OCI-LY7 (cell line): ENCODE measurements at regions not wholly inside any gene's neighbourhood (a gene's known extent, or its start where the extent isn't known, plus 50 kb on each side); places are given as distances from the start of the nearest gene placed in this dataset.
A peak's percentile ranks its signal among the peaks of the same experiment; 100 is the strongest.

Experiments used
- BruUV-seq: library from RNA; stranded (reverse); fragments of 400-500 nt; replicated peaks from 2 replicates; lab custom pipeline; 2021; lab: Mats Ljungman, UMichigan
- CTCF ChIA-PET: fragments of 300-600 bp; sonication (Branson Sonifier 250); formaldehyde crosslinking; loops from one replicate; lab custom pipeline; 2022; ENCODE audit warnings: antibody characterized with exemption; ENCODE audit not compliant: unreplicated experiment; lab: Charles Lee
- POLR2A ChIA-PET: fragments of 300-600 bp; sonication (Branson Sonifier 250); formaldehyde crosslinking; loops from one replicate; lab custom pipeline; 2022; ENCODE audit warnings: antibody characterized with exemption; lab: Charles Lee
- DNase-seq: peaks from one replicate; pipeline ENCODE4 v3.0.0-alpha.2; 2015; ENCODE audit warnings: low spot score
- H2AFZ ChIP-seq: fragments of 200-600 bp; sonication (generic), shearing (Covaris generic); 2 replicates; pipeline ENCODE4 v1.6.1; 2014; ENCODE audit warnings: mild to moderate bottlenecking, antibody characterized with exemption, low read length, moderate library complexity
- H3K27ac ChIP-seq: fragments of 200-600 bp; sonication (generic); 2 replicates; pipeline ENCODE4 v1.5.1; 2014; ENCODE audit warnings: mixed run types, low read depth, mild to moderate bottlenecking, moderate library complexity, low read length, inconsistent platforms; ENCODE audit not compliant: poor library complexity, severe bottlenecking
- H3K36me3 ChIP-seq: fragments of 200-600 bp; sonication (generic); 2 replicates; pipeline ENCODE4 v1.6.1; 2014; ENCODE audit warnings: mild to moderate bottlenecking, antibody characterized with exemption, low read length, moderate library complexity, mixed read lengths; ENCODE audit not compliant: insufficient read depth
- H3K4me1 ChIP-seq: fragments of 200-600 bp; sonication (generic); 2 replicates; pipeline ENCODE4 v1.5.1; 2014; ENCODE audit warnings: mild to moderate bottlenecking, low read length; ENCODE audit not compliant: insufficient read depth, poor library complexity, severe bottlenecking
- H3K4me2 ChIP-seq: fragments of 200-600 bp; sonication (generic); 2 replicates; pipeline ENCODE4 v1.6.1; 2014; ENCODE audit warnings: mild to moderate bottlenecking, low read length
- H3K4me3 ChIP-seq: fragments of 200-600 bp; sonication (generic); 2 replicates; pipeline ENCODE4 v1.5.1; 2014; ENCODE audit warnings: mild to moderate bottlenecking, low read depth, low read length; ENCODE audit not compliant: poor library complexity, severe bottlenecking
- H3K79me2 ChIP-seq: fragments of 200-600 bp; sonication (generic); 2 replicates; pipeline ENCODE4 v1.6.1; 2016; ENCODE audit warnings: low read depth, mild to moderate bottlenecking, low read length, moderate library complexity, mixed read lengths; ENCODE audit not compliant: insufficient read depth
- H3K9me2 ChIP-seq: fragments of 200-600 bp; sonication (generic); 2 replicates; pipeline ENCODE4 v1.6.1; 2016; ENCODE audit warnings: mild to moderate bottlenecking, low read length, mixed read lengths; ENCODE audit not compliant: insufficient read depth
- H3K9me3 ChIP-seq: fragments of 200-600 bp; sonication (generic); 2 replicates; pipeline ENCODE4 v1.6.1; 2014; ENCODE audit warnings: mild to moderate bottlenecking, mixed run types, low read length, mixed read lengths
- H4K20me1 ChIP-seq: fragments of 200-600 bp; sonication (generic); 2 replicates; pipeline ENCODE4 v1.6.1; 2014; ENCODE audit warnings: mild to moderate bottlenecking, antibody characterized with exemption, low read length, moderate library complexity, mixed read lengths; ENCODE audit not compliant: insufficient read depth
- CTCF ChIP-seq: fragments of 200-600 bp; sonication (generic); conservative IDR thresholded peaks from 2 replicates; pipeline ENCODE4 v1.5.1; 2014; ENCODE audit warnings: mild to moderate bottlenecking, antibody characterized with exemption, low read length, moderate library complexity, mixed read lengths
- EZH2phosphoT487 ChIP-seq: fragments of 200-600 bp; sonication (generic); IDR thresholded peaks from 2 replicates; pipeline ENCODE4 v1.6.1; 2018; ENCODE audit warnings: low read depth, borderline replicate concordance, mild to moderate bottlenecking, mixed run types, antibody characterized with exemption, low read length, moderate library complexity, mixed read lengths
- intact Hi-C: fragments of 100-400 bp; cut with micrococcal nuclease; formaldehyde crosslinking; loops from one replicate; pipeline ENCODE4 v1.10.0; 2022; ENCODE audit not compliant: unreplicated experiment

DNA sequence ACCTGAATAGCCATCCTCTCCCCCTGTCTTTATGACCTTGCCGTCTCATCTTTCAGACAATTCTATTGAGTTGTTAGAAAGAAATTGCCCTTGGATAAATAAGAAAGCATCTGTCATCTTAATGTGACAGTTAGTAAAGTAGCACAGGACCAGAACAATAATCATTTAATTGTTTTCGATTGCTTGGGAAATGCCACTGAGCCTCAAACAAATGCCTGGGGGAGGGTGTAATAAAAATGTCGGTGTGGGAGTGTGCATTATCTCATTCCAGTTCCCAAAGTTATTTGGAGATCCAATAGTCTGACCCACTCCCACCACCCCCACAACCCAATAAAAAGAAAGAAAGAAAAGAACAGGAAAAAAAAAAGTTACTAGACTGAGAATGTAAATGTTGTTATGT is 509.3 kb upstream of the LRRC7 start:
- ChIA-PET CTCF (no interaction called here), POLR2A (no interaction called here)
- no peak overlapping the region for H3K4me3 ChIP-seq
- no peak overlapping the region for H3K4me2 ChIP-seq
- no peak for DNase-seq
- no peaks in the 10 kb centered on the region for H3K79me2 ChIP-seq
- TF ChIP-seq CTCF (no peak), EZH2phosphoT487 (no peak)
- no peaks in the 10 kb centered on the region for H3K9me3 ChIP-seq
- no peak overlapping the region for H3K27ac ChIP-seq
- intact Hi-C loops, result no loop called here
- no TSS peak for BruUV-seq
- H3K36me3 ChIP-seq, result no peaks in the 10 kb centered on the region
- no peaks in the 10 kb centered on the region for H3K9me2 ChIP-seq
- no peaks in the 10 kb centered on the region for H4K20me1 ChIP-seq
- no peak overlapping the region for H2AFZ ChIP-seq
- H3K4me1 ChIP-seq, result no peaks in the 10 kb centered on the region

- intact Hi-C loops, result no loop called here
- H4K20me1 ChIP-seq, result no peaks in the 10 kb centered on the region
- H3K79me2 ChIP-seq, result no peaks in the 10 kb centered on the region
- no peaks in the 10 kb centered on the region for H3K36me3 ChIP-seq
- H3K4me1 ChIP-seq, result no peaks in the 10 kb centered on the region
- no peaks in the 10 kb centered on the region for H3K9me3 ChIP-seq
- ChIA-PET POLR2A (no interaction called here), CTCF (no interaction called here)
- no peak overlapping the region for H3K27ac ChIP-seq
- H3K9me2 ChIP-seq, result no peaks in the 10 kb centered on the region
- no peak overlapping the region for H3K4me3 ChIP-seq
- BruUV-seq, result no TSS peak
- no peak for TF ChIP-seq CTCF
- TF ChIP-seq EZH2phosphoT487, result no peak
- H2AFZ ChIP-seq, result no peak overlapping the region
- DNase-seq, result no peak
- H3K4me2 ChIP-seq, result no peak overlapping the region
Measured at GRCh38 chr1:69070660-69071373, 496.9 kb upstream of the LRRC7 start.

GRCh38 chr1:69073176-69073575 is 494.5 kb upstream of the LRRC7 start:
- no peak for TF ChIP-seq EZH2phosphoT487
- peak; percentile 42; the same call in 1 of the 2 replicates for TF ChIP-seq CTCF
- H2AFZ ChIP-seq, result no peak overlapping the region
- no TSS peak for BruUV-seq
- H3K9me2 ChIP-seq, result no peaks in the 10 kb centered on the region
- intact Hi-C loops, result no loop called here
- H3K27ac ChIP-seq, result no peak overlapping the region
- H3K9me3 ChIP-seq, result no peaks in the 10 kb centered on the region
- H3K36me3 ChIP-seq, result no peaks in the 10 kb centered on the region
- POLR2A ChIA-PET, result no interaction called here
- H3K4me3 ChIP-seq, result no peak overlapping the region
- CTCF ChIA-PET, result no interaction called here
- H3K4me2 ChIP-seq, result no peak overlapping the region
- H4K20me1 ChIP-seq, result no peaks in the 10 kb centered on the region
- no peaks in the 10 kb centered on the region for H3K4me1 ChIP-seq
- H3K79me2 ChIP-seq, result no peaks in the 10 kb centered on the region
- DNase-seq, result no peak
